Left kidney (tissue), 1 donor: ENCODE measurements at regions not wholly inside any gene's neighbourhood (a gene's known extent, or its start where the extent isn't known, plus 50 kb on each side); places are given as distances from the start of the nearest gene placed in this dataset.
A peak's percentile ranks its signal among the peaks of the same experiment; 100 is the strongest.
"Not testable (repeated sequence)": the region's sequence is repeated elsewhere in the genome, so short reads cannot be mapped to it uniquely, and the experiment has no call there.

ENCODE experiments used
- DNase-seq: peaks from one replicate; pipeline ENCODE4 v3.0.0-alpha.2; 2013

- no peak for DNase-seq
Observed at GRCh38 chr20:1810926-1811620, 84.1 kb upstream of the SIRPA start.

- DNase-seq = no peak
Observed at GRCh38 chr20:1810572-1810925, 84.7 kb upstream of the SIRPA start.

GRCh38 chr20:1809611-1810510 is 85.3 kb upstream of the SIRPA start:
- DNase-seq = no peak

- no peak for DNase-seq
Observed at GRCh38 chr20:1809131-1809572, 86.1 kb upstream of the SIRPA start.

- DNase-seq = no peak
Observed at GRCh38 chr20:1808101-1808500, 87.1 kb upstream of the SIRPA start.

GRCh38 chr20:1807394-1807793 is 87.8 kb upstream of the SIRPA start:
- no peak for DNase-seq

GRCh38 chr20:1806456-1806855 is 88.8 kb upstream of the SIRPA start:
- no peak for DNase-seq

- DNase-seq = no peak
Observed at GRCh38 chr20:1805816-1806215, 89.4 kb upstream of the SIRPA start.

GRCh38 chr20:1805161-1805581 is 90.0 kb upstream of the SIRPA start:
- DNase-seq = no peak

- no peak for DNase-seq
Observed at GRCh38 chr20:1804554-1804956, 90.7 kb upstream of the SIRPA start.

GRCh38 chr20:1803932-1804501 is 91.2 kb upstream of the SIRPA start:
- DNase-seq = no peak

GRCh38 chr20:1803061-1803931 is 91.9 kb upstream of the SIRPA start:
- DNase-seq = peak; percentile 43

GRCh38 chr20:1802385-1803060 is 92.7 kb upstream of the SIRPA start:
- peak; percentile 59 for DNase-seq

- DNase-seq = no peak
Observed at GRCh38 chr20:1801929-1802306, 93.3 kb upstream of the SIRPA start.

GRCh38 chr20:1801225-1801928 is 93.8 kb upstream of the SIRPA start:
- DNase-seq = no peak

- DNase-seq = no peak
Observed at GRCh38 chr20:1800777-1801176, 94.4 kb upstream of the SIRPA start.

GRCh38 chr20:1800180-1800579 is 95.0 kb upstream of the SIRPA start:
- no peak for DNase-seq

- not testable (repeated sequence) for DNase-seq
Observed at GRCh38 chr20:1799746-1800145, 95.5 kb upstream of the SIRPA start.

GRCh38 chr20:1798982-1799381 is 96.2 kb upstream of the SIRPA start:
- no peak for DNase-seq

GRCh38 chr20:1793821-1794220 is 101.4 kb upstream of the SIRPA start:
- DNase-seq = no peak

GRCh38 chr20:1792274-1792673 is 102.9 kb upstream of the SIRPA start:
- DNase-seq = no peak
